Spleen (tissue), 11 donors: ENCODE measurements at regions not wholly inside any gene's neighbourhood (a gene's known extent, or its start where the extent isn't known, plus 50 kb on each side); places are given as distances from the start of the nearest gene placed in this dataset.

ENCODE experiments used
- DNase-seq: peaks from one replicate; pipeline ENCODE4 v3.0.0-alpha.2; 2020
- H3K27ac ChIP-seq, 8 donors: fragments of 200-600 bp; sonication (generic) in 7 of 8; 1 replicate in 4 of 8; 2 replicates in 4 of 8; pipeline versions ENCODE4 v1.5.0 to v1.8.0; 2016 to 2021; ENCODE audit warnings: inconsistent platforms in 4 of 8, mild to moderate bottlenecking in 4 of 8, moderate library complexity in 1 of 8
- H3K27me3 ChIP-seq, 7 donors: fragments of 200-600 bp; sonication (generic) in 6 of 7; replicated peaks in 1 of 7; 1 replicate in 4 of 7; 2 replicates in 3 of 7; pipeline versions ENCODE4 v1.5.0 to v1.8.0; 2016 to 2021; ENCODE audit warnings: inconsistent platforms in 3 of 7, mild to moderate bottlenecking in 1 of 7
- H3K36me3 ChIP-seq, 6 donors: fragments of 200-600 bp; sonication (generic) in 5 of 6; 1 replicate in 4 of 6; 2 replicates in 2 of 6; pipeline versions ENCODE4 v1.5.0 to v1.8.0; 2016 to 2021; ENCODE audit warnings: inconsistent platforms in 2 of 6
- H3K4me1 ChIP-seq, 6 donors: fragments of 200-600 bp; sonication (generic) in 5 of 6; 1 replicate in 3 of 6; 2 replicates in 3 of 6; pipeline versions ENCODE4 v1.5.0 to v1.8.0; 2016 to 2021; ENCODE audit warnings: inconsistent platforms in 3 of 6
- H3K4me3 ChIP-seq, 8 donors: fragments of 200-600 bp; sonication (generic) in 7 of 8; 1 replicate in 4 of 8; 2 replicates in 4 of 8; pipeline versions ENCODE4 v1.5.0 to v1.8.0; 2016 to 2021; ENCODE audit warnings: inconsistent platforms in 4 of 8, mild to moderate bottlenecking in 4 of 8, moderate library complexity in 2 of 8
- H3K9me3 ChIP-seq, 8 donors: fragments of 200-600 bp; sonication (generic) in 7 of 8; 1 replicate in 4 of 8; 2 replicates in 4 of 8; pipeline versions ENCODE4 v1.5.0 to v1.8.0; 2016 to 2021; ENCODE audit warnings: inconsistent platforms in 4 of 8
- CTCF ChIP-seq, 11 experiments: fragments of 200-600 bp in 7 of 11; fragments of 450-650 bp in 4 of 11; sonication (generic) in 4 of 11; IDR thresholded peaks in 8 of 11; conservative IDR thresholded peaks in 3 of 11; 1 replicate in 7 of 11; 2 replicates in 4 of 11; pipeline versions ENCODE4 v1.4.0 to v1.8.0; 2016 to 2021; ENCODE audit warnings: antibody characterized with exemption in 11 of 11, inconsistent platforms in 4 of 11, mild to moderate bottlenecking in 1 of 11
- POLR2A ChIP-seq, 3 donors: fragments of 450-650 bp; IDR thresholded peaks; one replicate each; pipeline ENCODE4 v1.5.1; 2017; ENCODE audit warnings: antibody characterized with exemption in 3 of 3, mild to moderate bottlenecking in 1 of 3
- POLR2AphosphoS5 ChIP-seq, 3 donors: sonication (generic); formaldehyde crosslinking; IDR thresholded peaks; one replicate each; pipeline ENCODE4 v1.5.1; 2017; ENCODE audit warnings: antibody characterized with exemption in 3 of 3
- WGBS, 5 donors: extraction: QIAGEN DNeasy Blood & Tissue Kit in 3 of 5; methylation state at CpG; one replicate each; pipeline versions ENCODE4 v1.1.5 to v1.1.7; 2013 to 2018; 5-methylcytosine and 5-hydroxymethylcytosine counted together
- intact Hi-C: fragments of 100-400 bp; cut with DNase I; formaldehyde crosslinking; loops from one replicate; pipeline ENCODE4 v1.15.0; 2023; ENCODE audit warnings: low total_unique reads
- donor health status: healthy with polysubstance abuse.
- donor health status: DM: no; HTN: no; CAD: no; lungs with moderate emphysema.
- donor health status: DM: no; HTN: no; CAD: no.
- donor health status: Bipolar disorder and iron deficiency.
- donor health status: healthy.
- donor health status: DM: no; HTN: no; CAD: no.
- donor health status: DM: yes; HTN: yes; CAD: no.

- WGBS, 5 donors: 81 to 95% (median 85%) methylated on average over 2 of the region's 2 CpGs
- no peak for DNase-seq
These were observed 454.8 kb downstream of the SHQ1 start for GRCh38 chr3:72393455-72393854.

GRCh38 chr3:72391659-72392058, 456.6 kb downstream of the SHQ1 start:
- no peaks in the 10 kb centered on the region for H3K27me3 ChIP-seq
- intact Hi-C loops: no loop called here
- H3K9me3 ChIP-seq: no peaks in the 10 kb centered on the region
- no peak for DNase-seq
- no peak overlapping the region for H3K4me3 ChIP-seq
- TF ChIP-seq CTCF (IDR thresholded peaks at IDR 0.05 in 8 of 11, conservative IDR thresholded peaks at IDR 0.05 in 3 of 11) (no peak), POLR2A (IDR thresholded peaks at IDR 0.05) (no peak), POLR2AphosphoS5 (IDR thresholded peaks at IDR 0.05) (no peak)
- no peak overlapping the region for H3K27ac ChIP-seq
- no peaks in the 10 kb centered on the region for H3K36me3 ChIP-seq
- WGBS, 5 donors: 32 to 58% (median 46%) methylated on average over 2 of the region's 2 CpGs
- H3K4me1 ChIP-seq: peaks cover 11 to 98% (median 63%) of the 10 kb centered on the region in 6 donors

More at GRCh38 chr3:72393455-72393854, 454.8 kb downstream of the SHQ1 start:
- no peak overlapping the region for H3K4me3 ChIP-seq
- H3K27me3 ChIP-seq: no peaks in the 10 kb centered on the region
- H3K27ac ChIP-seq: no peak overlapping the region
- intact Hi-C loops: no loop called here
- no peaks in the 10 kb centered on the region for H3K9me3 ChIP-seq
- peaks cover 19 to 98% (median 62%) of the 10 kb centered on the region in 6 donors for H3K4me1 ChIP-seq
- no peaks in the 10 kb centered on the region for H3K36me3 ChIP-seq
- TF ChIP-seq POLR2AphosphoS5 (IDR thresholded peaks at IDR 0.05) (no peak), CTCF (IDR thresholded peaks at IDR 0.05 in 8 of 11, conservative IDR thresholded peaks at IDR 0.05 in 3 of 11) (no peak), POLR2A (IDR thresholded peaks at IDR 0.05) (no peak)

- intact Hi-C loops: no loop called here
- DNase-seq: no peak
- no peak overlapping the region for H3K27ac ChIP-seq
- H3K4me3 ChIP-seq: no peak overlapping the region
- no peaks in the 10 kb centered on the region for H3K27me3 ChIP-seq
- no peaks in the 10 kb centered on the region for H3K36me3 ChIP-seq
- peaks cover 7 to 97% (median 60%) of the 10 kb centered on the region in 6 donors for H3K4me1 ChIP-seq
- H3K9me3 ChIP-seq: no peaks in the 10 kb centered on the region
- WGBS, 5 donors: 77 to 90% (median 85%) methylated on average over 3 of the region's 3 CpGs
- TF ChIP-seq CTCF (IDR thresholded peaks at IDR 0.05 in 8 of 11, conservative IDR thresholded peaks at IDR 0.05 in 3 of 11) (no peak), POLR2AphosphoS5 (IDR thresholded peaks at IDR 0.05) (no peak), POLR2A (IDR thresholded peaks at IDR 0.05) (no peak)
These were observed 457.4 kb downstream of the SHQ1 start for GRCh38 chr3:72390841-72391240.

GRCh38 chr3:72388644-72389043, 459.6 kb downstream of the SHQ1 start:
- H3K4me3 ChIP-seq: no peak overlapping the region
- H3K4me1 ChIP-seq: peaks cover 13 to 99% (median 73%) of the 10 kb centered on the region in 6 donors
- DNase-seq: no peak
- H3K27me3 ChIP-seq: no peaks in the 10 kb centered on the region
- WGBS, 5 donors: 92 to 100% (median 95%) methylated on average over 2 of the region's 2 CpGs
- no peak for TF ChIP-seq CTCF (IDR thresholded peaks at IDR 0.05 in 8 of 11, conservative IDR thresholded peaks at IDR 0.05 in 3 of 11)
- no peak for TF ChIP-seq POLR2A (IDR thresholded peaks at IDR 0.05)
- no peak for TF ChIP-seq POLR2AphosphoS5 (IDR thresholded peaks at IDR 0.05)
- intact Hi-C loops: no loop called here
- H3K9me3 ChIP-seq: no peaks in the 10 kb centered on the region
- no peak overlapping the region for H3K27ac ChIP-seq
- no peaks in the 10 kb centered on the region for H3K36me3 ChIP-seq
